ENCODE measurements at regions not wholly inside any gene's neighbourhood (a gene's known extent, or its start where the extent isn't known, plus 50 kb on each side); places are given as distances from the start of the nearest gene placed in this dataset.
"Not testable (repeated sequence)": the region's sequence is repeated elsewhere in the genome, so short reads cannot be mapped to it uniquely, and the experiment has no call there.

DNA sequence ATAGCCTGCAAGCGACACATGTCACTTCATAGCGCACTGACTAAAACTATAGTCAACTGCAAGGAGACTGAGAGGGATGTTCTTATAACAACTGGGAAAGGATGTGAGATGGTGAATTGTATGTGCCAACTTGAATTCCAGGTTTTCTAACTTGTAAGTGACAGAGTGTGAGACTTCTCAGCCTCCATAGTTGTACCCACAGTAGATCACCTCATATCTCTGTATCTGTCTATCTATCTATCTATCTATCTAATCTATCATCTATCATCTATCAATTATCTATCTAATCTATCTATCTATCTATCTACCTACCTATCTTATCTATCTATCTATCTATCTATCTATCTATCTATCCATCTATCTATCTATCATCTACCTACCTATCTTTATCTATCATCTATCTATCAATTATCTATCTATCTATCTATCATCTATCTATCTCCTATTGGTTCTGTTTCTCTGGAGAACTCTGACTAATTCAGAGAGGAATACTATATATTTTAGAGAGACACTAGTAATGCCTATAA, 162.3 kb downstream of the CTH start:
- no peak for DNase-seq (ENCODE audit: low spot score)
- in situ Hi-C loops (cut with MboI; ENCODE audit: low sequenced_read_pairs, unreplicated experiment), result no loop called here
- TF ChIP-seq, protein P1, sequence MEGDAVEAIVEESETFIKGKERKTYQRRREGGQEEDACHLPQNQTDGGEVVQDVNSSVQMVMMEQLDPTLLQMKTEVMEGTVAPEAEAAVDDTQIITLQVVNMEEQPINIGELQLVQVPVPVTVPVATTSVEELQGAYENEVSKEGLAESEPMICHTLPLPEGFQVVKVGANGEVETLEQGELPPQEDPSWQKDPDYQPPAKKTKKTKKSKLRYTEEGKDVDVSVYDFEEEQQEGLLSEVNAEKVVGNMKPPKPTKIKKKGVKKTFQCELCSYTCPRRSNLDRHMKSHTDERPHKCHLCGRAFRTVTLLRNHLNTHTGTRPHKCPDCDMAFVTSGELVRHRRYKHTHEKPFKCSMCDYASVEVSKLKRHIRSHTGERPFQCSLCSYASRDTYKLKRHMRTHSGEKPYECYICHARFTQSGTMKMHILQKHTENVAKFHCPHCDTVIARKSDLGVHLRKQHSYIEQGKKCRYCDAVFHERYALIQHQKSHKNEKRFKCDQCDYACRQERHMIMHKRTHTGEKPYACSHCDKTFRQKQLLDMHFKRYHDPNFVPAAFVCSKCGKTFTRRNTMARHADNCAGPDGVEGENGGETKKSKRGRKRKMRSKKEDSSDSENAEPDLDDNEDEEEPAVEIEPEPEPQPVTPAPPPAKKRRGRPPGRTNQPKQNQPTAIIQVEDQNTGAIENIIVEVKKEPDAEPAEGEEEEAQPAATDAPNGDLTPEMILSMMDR (IDR thresholded peaks at IDR 0.05; ENCODE audit: borderline replicate concordance, control extremely low read depth, extremely low read depth, insufficient read depth, missing control alignments), result no peak

DNA sequence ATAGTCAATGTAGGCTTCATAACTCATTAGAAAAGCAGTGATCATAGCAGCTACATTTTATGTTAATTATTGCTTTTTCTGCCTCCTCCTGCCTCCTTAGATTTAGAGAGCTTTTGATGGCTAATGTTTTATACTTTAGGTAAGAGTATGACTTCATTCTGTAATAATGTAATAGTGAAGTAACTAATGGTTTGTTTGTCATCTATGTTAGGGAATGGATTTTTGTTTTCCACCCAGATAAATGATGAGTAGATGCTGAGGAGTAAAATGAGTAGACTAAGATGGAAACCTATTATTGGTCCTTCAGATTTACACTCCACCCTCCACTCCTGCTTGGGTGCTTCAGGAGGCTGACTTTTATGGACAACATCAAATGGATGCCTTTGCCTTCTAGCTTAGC, 170.6 kb downstream of the CTH start:
- TF ChIP-seq, protein P1 (IDR thresholded peaks at IDR 0.05; ENCODE audit: borderline replicate concordance, control extremely low read depth, extremely low read depth, insufficient read depth, missing control alignments), result no peak
- in situ Hi-C loops (cut with MboI; ENCODE audit: low sequenced_read_pairs, unreplicated experiment), result no loop called here
- no peak for DNase-seq (ENCODE audit: low spot score)

DNA sequence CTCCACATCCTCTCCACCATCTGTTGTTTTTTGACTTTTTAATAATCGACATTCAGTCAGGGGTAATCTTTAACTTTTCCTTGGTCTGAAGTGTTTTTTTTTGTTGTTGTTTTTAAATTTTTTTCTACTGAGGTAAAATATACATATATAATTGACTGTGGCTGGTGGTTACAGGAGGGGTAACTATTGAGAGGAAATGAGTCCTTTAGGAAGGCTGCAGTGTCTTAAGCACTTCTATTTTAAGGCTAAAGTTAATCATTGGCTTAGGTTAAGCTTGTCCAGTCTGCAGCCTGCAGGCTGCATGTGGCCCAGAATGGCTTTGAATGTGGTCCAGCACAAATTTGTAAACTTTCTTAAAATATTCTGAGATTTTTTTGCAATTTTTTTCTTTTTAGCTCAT, 172.5 kb downstream of the CTH start:
- TF ChIP-seq, protein P1 (IDR thresholded peaks at IDR 0.05; ENCODE audit: borderline replicate concordance, control extremely low read depth, extremely low read depth, insufficient read depth, missing control alignments), result no peak
- in situ Hi-C loops (cut with MboI; ENCODE audit: low sequenced_read_pairs, unreplicated experiment), result no loop called here
- DNase-seq (ENCODE audit: low spot score), result no peak

DNA sequence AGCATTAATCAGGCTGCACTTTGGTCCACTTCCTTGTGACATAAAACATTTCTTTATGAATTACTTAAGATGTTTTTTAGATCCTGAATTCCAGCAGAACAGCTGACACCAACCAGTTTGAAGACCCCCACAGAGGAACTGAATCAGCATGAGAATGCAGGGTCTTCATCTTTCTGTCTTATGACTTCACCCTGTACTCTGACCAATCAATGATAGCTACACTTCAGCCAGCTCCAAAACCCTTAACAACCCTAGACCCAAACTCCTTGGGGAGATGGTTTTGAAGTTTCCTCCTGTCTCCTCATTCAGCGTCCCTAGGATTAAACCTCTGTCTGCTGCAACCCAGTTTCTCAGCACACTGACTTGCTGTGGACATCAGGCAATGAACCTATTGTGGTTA, 175.0 kb downstream of the CTH start:
- in situ Hi-C loops (cut with MboI; ENCODE audit: low sequenced_read_pairs, unreplicated experiment), result no loop called here
- no peak for DNase-seq (ENCODE audit: low spot score)

DNA sequence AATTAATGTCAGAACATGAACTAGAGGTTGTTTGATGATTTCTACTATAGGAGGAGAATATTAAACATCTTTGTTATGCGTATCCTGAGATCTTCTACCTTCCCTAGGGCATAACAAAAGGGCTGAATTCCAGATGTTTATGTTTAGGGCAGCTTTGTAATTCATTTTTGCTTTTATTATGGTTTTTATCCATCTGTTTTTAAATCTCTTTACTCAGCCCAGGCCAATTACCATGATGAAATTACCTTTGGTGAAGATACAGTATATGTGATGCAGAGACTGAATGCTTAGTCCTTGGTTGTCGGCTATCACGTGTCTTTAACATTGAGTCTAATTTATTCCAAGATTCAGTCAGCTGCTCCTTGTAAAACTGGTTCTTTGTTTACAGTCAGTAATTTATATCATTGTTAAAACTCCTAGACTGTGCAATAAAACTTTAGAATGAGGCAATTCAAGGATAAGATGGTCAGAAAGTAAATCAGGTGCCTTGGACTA, 176.9 kb downstream of the CTH start:
- no peak for DNase-seq (ENCODE audit: low spot score)
- in situ Hi-C loops (cut with MboI; ENCODE audit: low sequenced_read_pairs, unreplicated experiment), result no loop called here
- TF ChIP-seq, protein P1 (IDR thresholded peaks at IDR 0.05; ENCODE audit: borderline replicate concordance, control extremely low read depth, extremely low read depth, insufficient read depth, missing control alignments), result no peak

More for the DNA sequence above, 175.0 kb downstream of the CTH start:
- TF ChIP-seq, protein P1 (IDR thresholded peaks at IDR 0.05; ENCODE audit: borderline replicate concordance, control extremely low read depth, extremely low read depth, insufficient read depth, missing control alignments), result no peak

DNA sequence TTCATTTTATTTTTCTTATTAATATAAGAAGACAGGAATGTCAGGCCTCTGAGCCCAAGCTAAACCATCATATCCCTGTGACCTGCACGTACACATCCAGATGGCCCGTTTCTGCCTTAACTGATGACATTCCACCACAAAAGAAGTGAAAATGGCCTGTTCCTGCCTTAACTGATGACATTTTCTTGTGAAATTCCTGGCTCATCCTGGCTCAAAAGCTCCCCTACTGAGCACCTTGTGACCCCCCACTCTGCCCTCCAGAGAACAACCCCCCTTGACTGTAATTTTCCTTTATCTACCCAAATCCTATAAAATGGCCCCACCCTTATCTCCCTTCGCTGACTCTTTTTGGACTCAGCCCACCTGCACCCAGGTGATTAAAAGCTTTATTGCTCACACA, 182.5 kb downstream of the CTH start:
- DNase-seq (ENCODE audit: low spot score); in situ Hi-C loops (cut with MboI; ENCODE audit: low sequenced_read_pairs, unreplicated experiment): not testable (repeated sequence)

DNA sequence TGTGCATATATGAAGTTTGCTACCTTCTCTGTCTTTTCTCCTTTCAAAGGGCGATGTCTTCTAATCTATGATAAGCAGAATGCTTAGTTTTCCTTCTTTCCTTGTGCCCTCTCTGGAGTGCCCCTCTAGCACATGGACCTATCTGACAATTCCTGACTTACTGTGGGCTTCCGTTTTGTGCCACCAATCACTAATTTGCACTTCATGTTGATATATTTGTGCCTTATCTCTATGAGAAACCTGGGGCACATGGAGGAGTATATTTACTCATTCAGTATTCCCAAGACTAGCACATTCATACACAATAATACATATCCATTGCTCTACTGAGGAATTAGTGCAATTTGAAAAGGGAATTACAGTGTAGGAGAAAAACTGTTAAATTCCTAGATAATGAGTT, 197.7 kb downstream of the CTH start:
- in situ Hi-C loops (cut with MboI; ENCODE audit: low sequenced_read_pairs, unreplicated experiment), result no loop called here
- TF ChIP-seq, protein P1 (IDR thresholded peaks at IDR 0.05; ENCODE audit: borderline replicate concordance, control extremely low read depth, extremely low read depth, insufficient read depth, missing control alignments), result no peak

DNA sequence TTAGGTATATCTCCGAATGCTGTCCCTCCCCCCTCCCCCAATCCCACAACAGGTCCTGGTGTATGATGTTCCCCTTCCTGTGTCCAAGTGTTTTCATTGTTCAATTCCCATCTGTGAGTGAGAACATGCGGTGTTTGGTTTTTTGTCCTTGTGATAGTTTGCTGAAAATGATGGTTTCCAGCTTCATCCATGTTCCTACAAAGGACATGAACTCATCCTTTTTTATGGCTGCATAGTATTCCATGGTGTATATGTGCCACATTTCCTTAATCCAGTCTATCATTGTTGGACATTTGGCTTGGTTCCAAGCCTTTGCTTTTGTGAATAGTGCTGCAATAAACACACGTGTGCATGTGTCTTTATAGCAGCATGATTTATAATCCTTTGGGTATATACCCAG, 199.1 kb downstream of the CTH start:
- in situ Hi-C loops (cut with MboI; ENCODE audit: low sequenced_read_pairs, unreplicated experiment); DNase-seq (ENCODE audit: low spot score): not testable (repeated sequence)

More for the DNA sequence above, 197.7 kb downstream of the CTH start:
- DNase-seq (ENCODE audit: low spot score), result no peak
